C4-2B (cell line): ENCODE measurements at regions not wholly inside any gene's neighbourhood (a gene's known extent, or its start where the extent isn't known, plus 50 kb on each side); places are given as distances from the start of the nearest gene placed in this dataset.

Source experiments
- H3K27ac ChIP-seq: fragments of 450-650 bp; 2 replicates; pipeline ENCODE4 v1.5.1; 2017
- ZFX ChIP-seq: fragments of 450-650 bp; IDR thresholded peaks from 2 replicates; pipeline ENCODE4 v1.6.1; 2017
- TF ChIP-seq, protein P1 (sequence below): fragments of 450-650 bp; conservative IDR thresholded peaks from 2 replicates; pipeline ENCODE4 v1.5.1; 2017; ENCODE audit warnings: mild to moderate bottlenecking

DNA sequence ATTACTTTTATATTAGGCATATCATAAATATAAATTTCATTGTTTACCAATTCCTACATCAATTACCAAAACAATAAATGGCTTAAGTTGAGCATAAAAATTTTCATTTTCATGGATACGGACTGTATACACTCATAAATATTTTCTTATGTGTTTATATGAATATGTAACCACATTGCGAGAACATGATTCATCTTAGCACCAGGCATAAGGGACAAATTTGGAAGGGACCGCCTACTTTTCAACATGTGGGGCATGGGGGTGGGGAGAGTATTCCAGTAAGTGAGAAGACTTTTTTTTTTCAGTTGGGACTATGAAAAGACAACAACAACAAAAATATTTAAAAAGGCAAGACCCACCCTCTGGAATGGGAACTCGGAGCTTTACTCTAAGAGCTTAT is 296.1 kb downstream of the RAB38 start:
- TF ChIP-seq, protein P1, sequence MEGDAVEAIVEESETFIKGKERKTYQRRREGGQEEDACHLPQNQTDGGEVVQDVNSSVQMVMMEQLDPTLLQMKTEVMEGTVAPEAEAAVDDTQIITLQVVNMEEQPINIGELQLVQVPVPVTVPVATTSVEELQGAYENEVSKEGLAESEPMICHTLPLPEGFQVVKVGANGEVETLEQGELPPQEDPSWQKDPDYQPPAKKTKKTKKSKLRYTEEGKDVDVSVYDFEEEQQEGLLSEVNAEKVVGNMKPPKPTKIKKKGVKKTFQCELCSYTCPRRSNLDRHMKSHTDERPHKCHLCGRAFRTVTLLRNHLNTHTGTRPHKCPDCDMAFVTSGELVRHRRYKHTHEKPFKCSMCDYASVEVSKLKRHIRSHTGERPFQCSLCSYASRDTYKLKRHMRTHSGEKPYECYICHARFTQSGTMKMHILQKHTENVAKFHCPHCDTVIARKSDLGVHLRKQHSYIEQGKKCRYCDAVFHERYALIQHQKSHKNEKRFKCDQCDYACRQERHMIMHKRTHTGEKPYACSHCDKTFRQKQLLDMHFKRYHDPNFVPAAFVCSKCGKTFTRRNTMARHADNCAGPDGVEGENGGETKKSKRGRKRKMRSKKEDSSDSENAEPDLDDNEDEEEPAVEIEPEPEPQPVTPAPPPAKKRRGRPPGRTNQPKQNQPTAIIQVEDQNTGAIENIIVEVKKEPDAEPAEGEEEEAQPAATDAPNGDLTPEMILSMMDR = no peak
- no peak for TF ChIP-seq ZFX
- H3K27ac ChIP-seq = no peak overlapping the region

DNA sequence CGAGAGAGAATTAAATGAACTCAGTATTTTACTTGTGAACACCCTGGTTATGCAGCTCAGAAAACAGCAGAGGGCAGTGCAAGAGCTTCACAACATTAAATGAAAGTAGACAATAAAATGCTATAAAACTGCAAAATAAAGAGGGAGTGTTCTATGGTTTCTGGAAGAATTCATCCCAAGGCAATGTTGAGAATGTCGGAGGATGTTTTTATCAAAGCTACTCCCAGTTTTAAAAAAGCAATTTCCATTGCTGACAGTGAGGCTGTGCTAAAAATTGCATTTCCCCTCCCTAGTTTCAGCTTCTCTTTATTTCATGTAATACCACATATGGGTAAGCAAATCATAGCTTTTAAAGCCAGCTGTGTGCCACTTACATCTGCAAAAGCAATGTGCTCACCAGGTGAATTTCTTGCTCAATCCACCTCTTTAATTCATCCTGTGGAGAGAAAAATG is 296.8 kb downstream of the RAB38 start:
- no peak for TF ChIP-seq ZFX
- TF ChIP-seq, protein P1 = peak; percentile 65
- H3K27ac ChIP-seq = no peak overlapping the region

DNA sequence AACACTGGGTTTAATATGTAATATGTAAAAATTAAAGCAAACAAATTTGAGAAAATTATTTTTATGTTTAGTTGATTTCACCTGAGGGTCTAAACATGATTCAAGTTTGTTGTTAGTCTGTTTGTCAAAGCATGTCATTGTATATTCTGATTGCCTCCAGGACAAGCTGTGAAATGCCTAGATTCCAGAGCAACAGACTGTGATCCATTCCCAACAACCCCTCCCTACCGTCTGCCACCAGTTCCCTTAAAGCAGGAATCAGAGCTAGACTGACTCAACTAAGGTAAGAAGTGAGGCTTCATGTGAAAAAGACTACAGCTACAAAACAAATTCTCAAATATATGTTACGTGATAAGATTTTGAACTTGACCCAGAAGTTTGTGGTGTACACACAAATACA is 304.2 kb downstream of the RAB38 start:
- no peak overlapping the region for H3K27ac ChIP-seq
- TF ChIP-seq, protein P1 = no peak
- no peak for TF ChIP-seq ZFX

DNA sequence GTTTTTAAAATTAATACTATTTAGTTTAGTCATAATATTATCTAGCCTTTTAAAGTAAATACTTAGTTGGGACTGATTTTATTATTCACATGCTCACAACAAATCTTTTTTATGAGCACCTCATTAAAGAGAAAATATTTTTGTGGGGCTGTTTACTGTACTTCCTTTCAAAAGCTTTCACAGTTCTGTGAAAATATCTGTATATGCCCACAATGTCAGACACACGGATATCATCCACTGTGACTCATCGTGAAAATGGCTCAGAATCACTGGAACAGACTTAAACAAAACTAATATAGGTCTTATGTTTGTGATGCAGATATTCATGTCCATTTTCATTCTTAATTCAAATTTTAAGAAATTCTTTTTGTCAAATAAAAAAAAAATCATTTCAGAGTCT is 305.2 kb downstream of the RAB38 start:
- no peak overlapping the region for H3K27ac ChIP-seq
- no peak for TF ChIP-seq ZFX
- TF ChIP-seq, protein P1 = no peak

DNA sequence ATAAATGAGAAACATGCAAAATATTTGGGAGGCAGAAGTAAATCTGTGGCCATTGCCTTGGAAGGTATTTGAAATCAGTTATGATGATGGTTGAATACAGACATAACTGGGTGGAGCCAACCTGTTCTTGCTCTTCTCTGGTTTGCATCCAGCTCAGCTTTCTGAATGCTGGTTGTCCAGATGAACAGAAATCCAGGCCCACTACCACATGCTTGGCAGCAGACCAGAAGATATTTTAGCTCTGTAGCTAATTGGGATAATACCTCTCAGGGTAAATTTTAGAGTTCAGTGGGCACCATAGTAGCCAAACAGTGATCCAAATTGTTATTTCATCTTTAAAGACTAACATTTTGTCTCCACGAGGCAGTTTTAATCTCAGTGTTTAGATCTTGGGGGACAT is 308.3 kb downstream of the RAB38 start:
- no peak overlapping the region for H3K27ac ChIP-seq
- no peak for TF ChIP-seq ZFX
- TF ChIP-seq, protein P1 = no peak

DNA sequence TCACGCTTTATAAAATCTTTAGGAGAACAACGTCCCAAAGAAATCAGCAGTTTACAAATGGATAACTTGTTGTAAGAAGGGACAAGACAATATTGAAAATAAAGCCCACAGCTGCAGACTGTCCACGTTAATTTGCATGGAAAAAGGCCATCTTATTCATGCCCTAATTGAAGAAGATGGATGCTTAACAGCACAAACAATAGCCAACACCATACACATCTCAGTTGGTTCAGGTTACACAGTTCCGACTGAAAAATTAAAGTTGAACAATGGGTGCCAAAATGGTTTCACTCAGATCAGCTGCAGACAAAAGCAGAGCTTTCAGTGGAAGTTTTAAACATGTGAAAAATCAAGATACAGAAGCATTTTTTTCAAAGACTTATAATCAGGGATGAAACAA is 314.2 kb downstream of the RAB38 start:
- no peak overlapping the region for H3K27ac ChIP-seq
- no peak for TF ChIP-seq ZFX
- TF ChIP-seq, protein P1 = no peak

DNA sequence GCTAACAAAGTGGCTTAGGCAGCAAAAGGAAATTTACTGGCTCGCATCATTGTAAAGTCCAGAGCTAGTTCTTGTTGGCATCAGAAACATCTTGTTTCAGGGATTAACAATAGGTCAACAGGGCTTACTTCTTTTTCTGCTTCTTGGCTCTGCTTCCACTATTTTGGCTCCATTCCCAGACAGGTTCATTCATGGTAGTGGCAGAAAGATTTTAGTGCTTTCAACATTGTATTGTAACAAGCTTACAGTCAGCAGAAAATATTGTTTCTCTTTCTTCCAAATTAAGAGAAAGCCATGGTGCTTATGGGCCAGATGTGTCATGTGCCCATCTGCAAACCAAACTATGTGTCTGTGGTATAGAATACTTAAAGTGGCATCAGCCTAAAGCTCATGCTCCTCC is 315.6 kb downstream of the RAB38 start:
- no peak overlapping the region for H3K27ac ChIP-seq
- TF ChIP-seq ZFX = no peak
- TF ChIP-seq, protein P1 = no peak
